Duodenal mucosa (tissue), 2 donors: ENCODE measurements at regions not wholly inside any gene's neighbourhood (a gene's known extent, or its start where the extent isn't known, plus 50 kb on each side); places are given as distances from the start of the nearest gene placed in this dataset.
"Not testable (repeated sequence)": the region's sequence is repeated elsewhere in the genome, so short reads cannot be mapped to it uniquely, and the experiment has no call there.

Experiments used
- H3K27ac ChIP-seq: one replicate; pipeline ENCODE4 v1.7.0; 2013; ENCODE audit warnings: low read depth, low read length
- H3K27me3 ChIP-seq, 2 donors: one replicate each; pipeline ENCODE4 v1.7.0; 2013; ENCODE audit warnings: low read length in 2 of 2, control low read depth in 1 of 2; ENCODE audit not compliant: insufficient read depth in 2 of 2, control insufficient read depth in 1 of 2
- H3K36me3 ChIP-seq, 2 donors: one replicate each; pipeline ENCODE4 v1.7.0; 2013; ENCODE audit warnings: low read length in 2 of 2, control low read depth in 1 of 2; ENCODE audit not compliant: insufficient read depth in 2 of 2, control insufficient read depth in 1 of 2
- H3K4me1 ChIP-seq, 2 donors: one replicate each; pipeline ENCODE4 v1.7.0; 2013; ENCODE audit warnings: low read length in 2 of 2, control low read depth in 1 of 2; ENCODE audit not compliant: insufficient read depth in 2 of 2, control insufficient read depth in 1 of 2
- H3K4me3 ChIP-seq, 2 donors: one replicate each; pipeline ENCODE4 v1.7.0; 2013; ENCODE audit warnings: low read length in 2 of 2, low read depth in 1 of 2
- H3K9ac ChIP-seq, 2 donors: one replicate each; pipeline ENCODE4 v1.7.0; 2013; ENCODE audit warnings: low read length in 2 of 2, low read depth in 1 of 2
- H3K9me3 ChIP-seq, 2 donors: one replicate each; pipeline ENCODE4 v1.7.0; 2013; ENCODE audit warnings: low read length in 2 of 2, control low read depth in 1 of 2; ENCODE audit not compliant: control insufficient read depth in 1 of 2

- not testable (repeated sequence) for H3K9ac ChIP-seq, H3K4me1 ChIP-seq, H3K27ac ChIP-seq, H3K36me3 ChIP-seq, H3K27me3 ChIP-seq, H3K4me3 ChIP-seq
- peaks cover 33 to 54% of the 10 kb centered on the region in 2 donors for H3K9me3 ChIP-seq
Measured at GRCh38 chr22:11053403-11054344, 4474.3 kb upstream of the OR11H1 start.

GRCh38 chr22:11054681-11055080 lies 4473.3 kb upstream of the OR11H1 start:
- not testable (repeated sequence) for H3K27ac ChIP-seq, H3K4me3 ChIP-seq, H3K4me1 ChIP-seq, H3K9ac ChIP-seq, H3K27me3 ChIP-seq, H3K36me3 ChIP-seq
- peaks cover 31 to 44% of the 10 kb centered on the region in 2 donors for H3K9me3 ChIP-seq

- not testable (repeated sequence) for H3K9ac ChIP-seq
Measured at GRCh38 chr22:11055176-11055575, 4472.8 kb upstream of the OR11H1 start.

GRCh38 chr22:11057955-11058547 lies 4469.9 kb upstream of the OR11H1 start:
- H3K36me3 ChIP-seq, H3K4me3 ChIP-seq, H3K27ac ChIP-seq, H3K4me1 ChIP-seq, H3K27me3 ChIP-seq, H3K9ac ChIP-seq: not testable (repeated sequence)
- peaks cover 40 to 48% of the 10 kb centered on the region in 2 donors for H3K9me3 ChIP-seq

More at GRCh38 chr22:11055176-11055575, 4472.8 kb upstream of the OR11H1 start:
- H3K9me3 ChIP-seq: peaks cover 31 to 43% of the 10 kb centered on the region in 2 donors
- not testable (repeated sequence) for H3K4me1 ChIP-seq, H3K4me3 ChIP-seq, H3K27ac ChIP-seq, H3K27me3 ChIP-seq, H3K36me3 ChIP-seq

- H3K27ac ChIP-seq, H3K36me3 ChIP-seq, H3K4me3 ChIP-seq, H3K4me1 ChIP-seq, H3K9ac ChIP-seq, H3K27me3 ChIP-seq: not testable (repeated sequence)
- peaks cover 39% of the 10 kb centered on the region in 2 donors for H3K9me3 ChIP-seq
Measured at GRCh38 chr22:11059129-11059528, 4468.9 kb upstream of the OR11H1 start.

GRCh38 chr22:11060797-11061196 lies 4467.2 kb upstream of the OR11H1 start:
- not testable (repeated sequence) for H3K9ac ChIP-seq, H3K4me3 ChIP-seq, H3K4me1 ChIP-seq, H3K36me3 ChIP-seq, H3K27ac ChIP-seq, H3K27me3 ChIP-seq
- H3K9me3 ChIP-seq: peaks cover 30 to 32% of the 10 kb centered on the region in 2 donors

- H3K36me3 ChIP-seq, H3K4me1 ChIP-seq, H3K27ac ChIP-seq, H3K27me3 ChIP-seq, H3K9ac ChIP-seq, H3K4me3 ChIP-seq: not testable (repeated sequence)
- H3K9me3 ChIP-seq: peaks cover 32 to 35% of the 10 kb centered on the region in 2 donors
Measured at GRCh38 chr22:11062534-11062933, 4465.5 kb upstream of the OR11H1 start.

GRCh38 chr22:11063022-11063685 lies 4464.8 kb upstream of the OR11H1 start:
- H3K4me3 ChIP-seq, H3K36me3 ChIP-seq, H3K27ac ChIP-seq, H3K9ac ChIP-seq, H3K27me3 ChIP-seq, H3K4me1 ChIP-seq: not testable (repeated sequence)
- peaks cover 36 to 37% of the 10 kb centered on the region in 2 donors for H3K9me3 ChIP-seq

- not testable (repeated sequence) for H3K4me3 ChIP-seq, H3K36me3 ChIP-seq, H3K27me3 ChIP-seq, H3K9ac ChIP-seq, H3K4me1 ChIP-seq, H3K27ac ChIP-seq
- H3K9me3 ChIP-seq: peaks cover 37 to 38% of the 10 kb centered on the region in 2 donors
Measured at GRCh38 chr22:11065210-11065609, 4462.8 kb upstream of the OR11H1 start.

GRCh38 chr22:11065876-11066457 lies 4462.0 kb upstream of the OR11H1 start:
- H3K27ac ChIP-seq, H3K4me1 ChIP-seq, H3K4me3 ChIP-seq, H3K27me3 ChIP-seq, H3K9ac ChIP-seq, H3K36me3 ChIP-seq: not testable (repeated sequence)
- H3K9me3 ChIP-seq: peaks cover 36 to 37% of the 10 kb centered on the region in 2 donors
